Neutrophil (primary cell): ENCODE measurements at regions not wholly inside any gene's neighbourhood (a gene's known extent, or its start where the extent isn't known, plus 50 kb on each side); places are given as distances from the start of the nearest gene placed in this dataset.
"Not testable (repeated sequence)": the region's sequence is repeated elsewhere in the genome, so short reads cannot be mapped to it uniquely, and the experiment has no call there.

Experiments used
- H3K27ac ChIP-seq: fragments of 200-600 bp; sonication (generic); 2 replicates; pipeline ENCODE4 v1.5.1; 2016; ENCODE audit warnings: mild to moderate bottlenecking, moderate library complexity
- H3K27me3 ChIP-seq: fragments of 200-600 bp; sonication (generic); 2 replicates; pipeline ENCODE4 v1.6.0; 2016; ENCODE audit warnings: mild to moderate bottlenecking
- H3K36me3 ChIP-seq: fragments of 200-600 bp; sonication (generic); 2 replicates; pipeline ENCODE4 v1.5.1; 2017
- H3K4me1 ChIP-seq, 2 experiments: fragments of 200-600 bp in 1 of 2; sonication (generic) in 1 of 2; 1 replicate in 1 of 2; 2 replicates in 1 of 2; pipeline versions ENCODE4 v1.5.1 to v1.6.1; 2013 to 2016; ENCODE audit warnings: low read depth in 1 of 2, low read length in 1 of 2, mild to moderate bottlenecking in 1 of 2, moderate library complexity in 1 of 2; ENCODE audit not compliant: control insufficient read depth in 1 of 2, insufficient read depth in 1 of 2
- H3K4me3 ChIP-seq, 2 experiments: fragments of 200-600 bp in 1 of 2; sonication (generic) in 1 of 2; 1 replicate in 1 of 2; 2 replicates in 1 of 2; pipeline ENCODE4 v1.5.1; 2013 to 2016; ENCODE audit warnings: low read depth in 1 of 2, low read length in 1 of 2, mild to moderate bottlenecking in 1 of 2, moderate library complexity in 1 of 2
- H3K9me3 ChIP-seq: fragments of 200-600 bp; sonication (generic); 2 replicates; pipeline ENCODE4 v1.5.1; 2016
- CTCF ChIP-seq: fragments of 200-600 bp; sonication (generic); IDR thresholded peaks from 2 replicates; pipeline ENCODE4 v1.5.1; 2016; ENCODE audit warnings: antibody characterized with exemption

DNA sequence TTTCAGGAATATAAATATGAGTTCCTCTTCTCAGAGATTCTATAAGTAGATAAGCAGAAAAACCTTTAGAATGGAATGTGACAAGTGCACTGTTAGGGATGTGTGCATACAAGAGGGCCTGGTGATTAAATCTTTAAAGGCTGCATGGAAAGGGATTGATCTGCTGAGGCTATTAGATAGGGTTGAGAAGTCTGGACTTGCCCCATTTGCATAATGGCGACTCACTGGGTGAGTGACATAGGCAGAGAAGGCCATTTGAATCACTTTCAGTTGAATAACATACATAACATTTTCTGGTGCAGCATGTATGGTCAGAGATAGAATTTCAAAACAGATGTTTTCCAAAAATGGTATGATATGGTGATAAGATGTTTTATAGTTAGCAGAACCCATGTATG lies 156.9 kb downstream of the ZNF621 start:
- H3K9me3 ChIP-seq: no peaks in the 10 kb centered on the region
- no peaks in the 10 kb centered on the region for H3K27me3 ChIP-seq
- no peak for TF ChIP-seq CTCF
- H3K27ac ChIP-seq: no peak overlapping the region
- H3K4me3 ChIP-seq: no peak overlapping the region
- no peaks in the 10 kb centered on the region for H3K36me3 ChIP-seq
- no peaks in the 10 kb centered on the region for H3K4me1 ChIP-seq

- Histone ChIP-seq H3K4me3 (no peak overlapping the region), H3K27me3 (no peaks in the 10 kb centered on the region), H3K36me3 (no peaks in the 10 kb centered on the region), H3K9me3 (no peaks in the 10 kb centered on the region), H3K4me1 (no peaks in the 10 kb centered on the region), H3K27ac (no peak overlapping the region)
- no peak for TF ChIP-seq CTCF
Measured at GRCh38 chr3:40689837-40690236, 165.1 kb downstream of the ZNF621 start.

DNA sequence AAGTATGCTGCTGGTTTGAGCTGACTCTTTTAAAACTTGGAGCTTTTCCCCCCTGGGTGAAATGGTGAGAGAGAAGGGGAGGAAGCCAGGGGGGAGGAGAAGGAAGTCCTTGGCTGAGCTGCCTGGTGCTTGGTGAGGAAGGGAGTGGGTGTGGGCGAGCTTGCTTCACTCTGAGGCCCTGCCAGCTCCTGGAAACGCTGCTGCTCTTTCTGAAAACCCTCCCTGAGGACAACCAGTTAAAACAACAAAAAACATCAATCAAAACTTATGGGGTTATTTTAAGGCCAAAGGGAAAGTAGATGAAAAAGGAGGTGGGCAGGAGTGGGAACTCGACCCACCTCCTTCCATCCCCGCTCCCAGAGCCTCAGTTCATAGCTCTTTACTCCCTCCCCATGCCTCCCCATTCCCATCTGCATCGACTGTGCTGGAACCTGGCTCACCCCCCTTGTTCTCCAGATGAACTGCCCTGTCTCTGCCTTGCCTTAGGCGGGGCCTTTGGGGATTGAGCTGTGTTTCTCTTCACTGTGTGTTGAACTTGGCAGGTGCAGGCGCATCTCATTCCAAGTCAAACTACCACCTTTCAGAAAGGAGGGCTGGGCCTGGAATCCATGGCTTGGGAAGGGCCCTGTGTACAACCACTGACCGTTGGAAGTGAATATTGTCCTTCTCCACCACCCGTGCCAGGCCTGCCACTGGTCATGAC lies 166.1 kb downstream of the ZNF621 start:
- H3K4me3 ChIP-seq: no peak overlapping the region
- TF ChIP-seq CTCF: no peak
- no peaks in the 10 kb centered on the region for H3K36me3 ChIP-seq
- H3K9me3 ChIP-seq: no peaks in the 10 kb centered on the region
- no peak overlapping the region for H3K27ac ChIP-seq
- no peaks in the 10 kb centered on the region for H3K4me1 ChIP-seq
- H3K27me3 ChIP-seq: no peaks in the 10 kb centered on the region

DNA sequence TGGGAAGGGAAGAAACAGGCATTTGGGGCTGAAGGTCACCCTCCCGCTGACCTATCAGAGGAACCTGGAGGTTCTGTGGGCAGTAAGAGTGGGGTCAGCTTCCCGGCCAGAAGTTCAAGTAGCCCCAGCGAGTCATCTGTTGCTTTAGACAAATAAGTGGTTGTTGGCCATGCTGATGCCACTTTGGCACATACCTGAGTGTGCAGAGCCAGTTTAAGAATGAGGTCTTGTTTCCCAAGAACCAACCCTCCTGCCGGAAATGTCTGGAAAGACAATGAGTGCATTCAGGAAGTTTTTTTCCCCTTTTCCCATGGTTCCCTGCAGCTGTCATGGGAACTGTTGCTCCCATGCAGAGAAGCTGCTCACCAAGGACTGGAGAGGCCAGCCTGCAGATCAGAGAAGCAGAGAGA lies 166.7 kb downstream of the ZNF621 start:
- Histone ChIP-seq H3K27ac (no peak overlapping the region), H3K9me3 (no peaks in the 10 kb centered on the region), H3K4me1 (no peaks in the 10 kb centered on the region), H3K27me3 (no peaks in the 10 kb centered on the region), H3K36me3 (no peaks in the 10 kb centered on the region), H3K4me3 (no peak overlapping the region)
- TF ChIP-seq CTCF: no peak

DNA sequence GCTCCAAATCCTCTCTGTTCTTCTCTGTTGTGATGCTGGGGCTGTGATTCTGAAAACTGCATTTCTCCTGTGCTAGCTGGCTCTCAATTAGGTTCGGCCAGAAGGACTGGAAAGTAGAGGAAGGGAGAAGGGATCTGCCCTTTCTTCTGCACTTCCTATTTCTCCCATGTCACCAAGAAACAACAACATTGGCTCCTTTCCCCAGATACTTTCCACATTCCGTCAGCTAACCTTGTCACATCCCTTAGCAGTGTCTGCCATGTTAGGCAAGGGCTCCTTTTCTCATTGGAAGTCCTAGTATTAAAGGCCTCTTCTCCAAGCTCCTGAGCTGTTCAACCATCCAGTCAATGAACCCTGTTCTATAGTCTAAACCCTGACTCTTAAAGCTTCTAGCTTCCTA lies 171.1 kb downstream of the ZNF621 start:
- no peaks in the 10 kb centered on the region for H3K27me3 ChIP-seq
- no peaks in the 10 kb centered on the region for H3K4me1 ChIP-seq
- no peak for TF ChIP-seq CTCF
- no peaks in the 10 kb centered on the region for H3K9me3 ChIP-seq
- H3K4me3 ChIP-seq: no peak overlapping the region
- H3K36me3 ChIP-seq: no peaks in the 10 kb centered on the region
- H3K27ac ChIP-seq: no peak overlapping the region

DNA sequence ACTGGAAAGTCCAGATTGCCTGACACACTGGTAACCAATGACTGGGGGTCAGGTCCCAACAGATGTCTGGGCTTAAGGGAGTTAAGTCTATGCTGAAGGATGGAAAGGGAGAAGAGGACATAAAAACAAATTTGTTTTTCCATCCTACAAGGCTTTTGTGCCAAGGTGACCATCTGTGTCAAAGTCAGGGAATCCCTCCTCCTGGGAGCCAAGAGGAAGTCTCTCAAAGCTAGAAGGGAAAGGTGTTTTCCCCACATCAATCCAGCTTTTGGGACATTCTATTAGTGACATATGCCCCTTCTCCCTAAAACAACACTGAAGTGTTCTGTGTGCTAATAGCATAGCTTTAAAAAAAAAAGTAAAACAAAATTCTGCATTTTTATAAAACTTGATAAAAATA lies 173.9 kb downstream of the ZNF621 start:
- H3K27me3 ChIP-seq, H3K4me3 ChIP-seq, H3K27ac ChIP-seq: not testable (repeated sequence)

More for the DNA sequence above, 173.9 kb downstream of the ZNF621 start:
- not testable (repeated sequence) for H3K36me3 ChIP-seq, H3K9me3 ChIP-seq, H3K4me1 ChIP-seq
